CD4-positive, alpha-beta T cell treated with Interleukin-4 for 1 hour (primary cell): ENCODE measurements at regions not wholly inside any gene's neighbourhood (a gene's known extent, or its start where the extent isn't known, plus 50 kb on each side); places are given as distances from the start of the nearest gene placed in this dataset.
"Not testable (repeated sequence)": the region's sequence is repeated elsewhere in the genome, so short reads cannot be mapped to it uniquely, and the experiment has no call there.

ENCODE experiments used
- DNase-seq, 2 donors: peaks; one replicate each; pipeline ENCODE4 v3.0.0-alpha.2; 2020 to 2022

DNA sequence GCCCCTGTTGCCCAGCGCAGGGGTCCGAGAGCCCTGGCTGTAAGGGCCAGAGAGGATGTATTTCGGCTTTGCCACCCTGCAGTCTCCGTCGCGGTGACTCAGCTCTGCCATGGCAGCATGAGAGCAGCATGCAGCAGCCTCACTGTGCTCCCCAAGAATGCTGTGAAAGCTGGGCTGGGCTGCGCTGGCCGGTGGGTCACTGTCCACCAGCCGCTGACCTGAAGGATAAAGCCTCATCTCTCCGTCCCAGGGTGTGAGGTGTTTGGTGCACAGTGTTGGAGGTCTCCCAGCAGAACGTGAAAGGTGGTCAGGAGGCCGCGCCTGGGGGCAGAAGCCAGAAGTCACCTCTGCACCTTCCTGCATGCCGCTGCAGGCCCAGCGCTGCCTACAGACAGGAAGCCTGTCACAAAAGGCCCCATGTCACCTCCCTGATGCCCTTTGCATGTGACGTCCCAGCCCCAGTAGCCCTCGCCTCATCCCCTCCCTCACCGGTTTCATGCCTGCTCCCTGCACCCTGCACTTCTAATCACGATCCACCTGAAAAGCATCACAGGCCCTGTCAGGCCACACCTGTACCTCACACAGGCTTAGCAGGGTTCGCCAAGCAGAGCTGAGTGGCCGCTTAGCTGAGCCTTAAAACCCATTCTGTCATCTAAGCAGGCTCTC is 342.1 kb downstream of the EIPR1 start:
- no peak for DNase-seq

- DNase-seq: no peak
Measured at GRCh38 chr2:3034856-3035255, 342.8 kb downstream of the EIPR1 start.

- no peak for DNase-seq
Measured at GRCh38 chr2:3034396-3034795, 343.2 kb downstream of the EIPR1 start.

DNA sequence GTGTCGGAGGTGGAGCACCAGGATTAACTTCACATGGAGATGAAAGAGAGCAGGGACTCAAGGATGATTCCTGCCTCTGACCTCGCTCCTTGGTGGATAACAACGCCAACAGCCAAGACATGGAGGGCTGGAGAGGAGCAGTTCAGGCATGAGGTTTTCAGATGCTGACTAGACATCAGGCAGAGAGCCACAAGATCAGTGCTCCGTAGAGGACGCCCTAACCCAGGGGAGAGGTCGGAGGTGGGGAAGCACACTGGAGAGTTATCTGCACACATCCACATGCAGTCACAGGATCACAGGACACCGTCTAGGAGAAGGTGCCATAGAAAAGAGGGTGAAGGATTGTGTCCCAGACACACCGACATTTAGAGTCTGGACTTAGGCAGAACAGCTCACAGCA is 344.3 kb downstream of the EIPR1 start:
- DNase-seq: no peak

GRCh38 chr2:3030791-3031190 is 346.8 kb downstream of the EIPR1 start:
- DNase-seq: not testable (repeated sequence)

GRCh38 chr2:3025984-3026383 is 351.6 kb downstream of the EIPR1 start:
- no peak for DNase-seq

DNA sequence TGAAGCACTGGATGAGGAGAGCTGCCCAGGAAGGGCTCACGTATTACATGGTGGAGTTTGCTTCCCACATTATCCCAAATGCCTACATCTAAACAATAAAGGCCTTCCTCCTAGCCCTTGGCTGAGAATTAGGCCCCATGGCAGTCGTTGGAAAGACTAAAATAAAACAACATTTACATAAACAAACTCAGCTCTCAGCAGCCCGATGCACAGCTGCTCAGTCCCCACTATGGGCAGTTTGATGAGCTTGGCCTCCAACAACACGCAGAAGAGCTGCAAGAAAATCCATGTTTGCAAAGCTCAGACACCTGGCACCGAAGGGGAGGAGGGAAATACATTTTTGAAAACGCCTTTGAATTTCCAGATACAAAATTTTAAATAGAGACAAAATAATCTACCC is 352.4 kb downstream of the EIPR1 start:
- DNase-seq: no peak

- DNase-seq: no peak
Measured at GRCh38 chr2:3024401-3024935, 353.1 kb downstream of the EIPR1 start.

- DNase-seq: no peak
Measured at GRCh38 chr2:3023531-3023930, 354.1 kb downstream of the EIPR1 start.

- no peak for DNase-seq
Measured at GRCh38 chr2:3022841-3023372, 354.7 kb downstream of the EIPR1 start.

- DNase-seq: no peak
Measured at GRCh38 chr2:3021720-3022119, 355.9 kb downstream of the EIPR1 start.

- DNase-seq: no peak
Measured at GRCh38 chr2:3010001-3010400, 367.6 kb downstream of the EIPR1 start.

GRCh38 chr2:3009483-3009882 is 368.1 kb downstream of the EIPR1 start:
- no peak for DNase-seq

DNA sequence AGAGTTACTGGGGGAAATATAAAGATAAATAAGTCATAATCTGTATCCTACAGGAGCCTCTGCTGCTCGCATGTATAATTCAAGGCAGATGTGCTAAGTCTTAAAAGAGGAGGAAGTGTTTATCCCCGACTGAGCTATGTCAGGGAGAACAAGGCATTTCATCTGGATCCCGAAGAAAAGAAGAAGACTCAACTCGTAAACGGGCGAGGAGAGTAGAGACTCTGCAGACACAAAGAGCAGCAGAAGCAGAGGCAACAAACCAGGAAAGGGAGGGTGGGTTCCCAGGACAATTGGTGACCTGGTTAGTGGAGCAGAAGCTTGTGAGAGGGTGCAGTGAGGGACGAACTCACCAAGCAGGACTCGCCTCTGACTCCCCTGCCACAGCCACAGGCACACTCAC is 368.6 kb downstream of the EIPR1 start:
- DNase-seq: no peak

GRCh38 chr2:3008561-3008960 is 369.1 kb downstream of the EIPR1 start:
- DNase-seq: no peak

- no peak for DNase-seq
Measured at GRCh38 chr2:3007135-3007534, 370.5 kb downstream of the EIPR1 start.

GRCh38 chr2:3005859-3006501 is 371.6 kb downstream of the EIPR1 start:
- no peak for DNase-seq

GRCh38 chr2:3001615-3002560 is 375.7 kb downstream of the EIPR1 start:
- DNase-seq: no peak

DNA sequence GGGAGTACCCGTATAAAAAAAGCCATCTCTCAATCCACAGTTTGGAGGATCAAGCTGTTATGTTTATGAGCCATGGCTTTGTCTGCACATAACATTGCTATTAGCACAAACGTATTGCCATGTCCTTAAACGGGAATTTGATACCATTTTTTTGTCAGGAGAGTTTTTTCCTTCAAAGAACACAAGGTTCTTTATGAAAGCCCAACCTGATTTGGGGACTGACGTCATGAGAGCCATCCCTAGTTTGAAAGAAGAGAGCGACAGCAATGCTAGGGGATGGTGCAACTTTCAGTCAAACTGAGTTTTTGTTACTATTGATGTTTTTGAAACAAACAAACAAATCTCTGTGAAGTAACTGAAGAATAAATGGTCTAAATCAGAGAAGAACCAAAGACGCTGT is 376.6 kb downstream of the EIPR1 start:
- DNase-seq: no peak

DNA sequence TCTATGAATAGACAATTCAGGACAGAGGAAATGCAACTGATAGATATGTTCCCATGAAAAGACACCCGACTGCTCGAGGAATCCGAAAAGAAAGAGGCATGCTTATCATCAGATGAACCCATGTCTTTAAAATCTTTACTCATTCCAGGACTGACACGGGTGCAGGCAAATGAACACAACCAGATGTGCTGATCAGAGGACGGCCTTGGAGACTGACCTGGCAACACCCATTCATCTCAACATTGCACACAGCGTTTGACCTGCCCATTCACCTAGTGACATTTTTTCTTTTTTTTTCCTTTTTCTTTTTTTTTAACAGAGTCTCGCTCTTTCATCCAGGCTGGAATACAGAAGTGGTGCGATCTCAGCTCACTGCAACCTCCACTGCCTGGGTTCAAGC is 377.5 kb downstream of the EIPR1 start:
- no peak for DNase-seq

- DNase-seq: no peak
Measured at GRCh38 chr2:2998971-2999370, 378.6 kb downstream of the EIPR1 start.

DNA sequence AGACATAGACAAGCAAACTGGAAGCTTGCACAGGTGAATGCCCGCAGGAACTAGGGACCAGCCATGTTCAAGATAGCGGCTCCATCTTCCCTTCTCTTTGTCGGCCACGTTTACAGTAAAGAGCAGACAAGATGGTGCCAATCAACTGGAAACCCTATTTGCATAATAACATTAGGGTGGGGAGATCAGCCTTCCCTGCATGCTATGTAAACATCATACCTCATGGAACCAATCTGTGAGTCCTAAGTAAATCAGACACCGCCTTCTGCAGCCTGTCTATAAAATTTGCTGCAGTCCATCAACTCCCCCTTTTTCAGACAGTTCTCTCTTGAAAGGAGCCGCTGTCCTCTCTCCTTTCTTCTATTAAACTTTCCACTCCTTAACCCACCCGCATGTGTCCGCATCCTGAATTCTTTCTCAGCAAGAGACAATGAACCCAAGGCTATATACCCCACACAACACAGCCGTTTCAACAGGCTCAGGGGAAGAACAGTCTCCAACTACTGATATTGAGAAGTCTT is 384.4 kb downstream of the EIPR1 start:
- no peak for DNase-seq

- no peak for DNase-seq
Measured at GRCh38 chr2:2992634-2993033, 385.0 kb downstream of the EIPR1 start.
